HepG2 (cell line): ENCODE measurements at regions not wholly inside any gene's neighbourhood (a gene's known extent, or its start where the extent isn't known, plus 50 kb on each side); places are given as distances from the start of the nearest gene placed in this dataset.
A peak's percentile ranks its signal among the peaks of the same experiment; 100 is the strongest.

Experiments used
- ATAC-seq: fragments of 200-7000 bp; cut with Tn5 transposase; 3 replicates; pipeline ENCODE4 v1.9.1; 2020; ENCODE audit warnings: mild to moderate bottlenecking, moderate library complexity
- BruUV-seq: library from RNA; stranded (reverse); fragments of 400-500 nt; replicated peaks from 2 replicates; lab custom pipeline; 2021; lab: Mats Ljungman, UMichigan
- CTCF ChIA-PET: fragments of 300-600 bp; formaldehyde crosslinking; extraction: SDS; loops from one replicate; lab custom pipeline; 2021; ENCODE audit warnings: low total read pairs, inconsistent platforms, low intra/inter-chr PET ratio; lab: Yijun Ruan, JAX
- POLR2A ChIA-PET: fragments of 350-600 bp; sonication (Branson Sonifier 250); formaldehyde crosslinking; loops from one replicate; lab custom pipeline; 2020; ENCODE audit warnings: antibody characterized with exemption, inconsistent platforms; lab: Yijun Ruan, JAX
- DNase-seq: peaks from one replicate; pipeline ENCODE4 v3.0.0-alpha.2; 2015; ENCODE audit warnings: low spot score
- FAIRE-seq: peaks from 3 replicates; lab custom pipeline; 2011; peaks lifted over from hg19 to GRCh38; lab: Jason Lieb, UNC
- H2AFZ ChIP-seq: one replicate; pipeline ENCODE4 v1.6.1; 2011; ENCODE audit warnings: low read length, inconsistent platforms
- H3K27ac ChIP-seq: fragments of 300-600 bp; 3 replicates; pipeline ENCODE4 v1.8.0; 2011; ENCODE audit warnings: mixed run types, mild to moderate bottlenecking, mixed read lengths, low read length, inconsistent platforms; ENCODE audit not compliant: insufficient read depth; ENCODE audit errors: extremely low read length
- H3K27me3 ChIP-seq, 2 experiments: fragments of 200-600 bp in 1 of 2; 2 replicates in 1 of 2; 3 replicates in 1 of 2; pipeline versions ENCODE4 v1.6.0 to v1.8.0; 2011; ENCODE audit warnings: low read length in 2 of 2, mild to moderate bottlenecking in 2 of 2, moderate library complexity in 2 of 2, inconsistent platforms in 1 of 2; ENCODE audit not compliant: insufficient read depth in 2 of 2, control insufficient read depth in 1 of 2
- H3K36me3 ChIP-seq, 2 experiments: fragments of 200-600 bp in 1 of 2; replicated peaks in 1 of 2; 2 replicates in 1 of 2; 3 replicates in 1 of 2; pipeline versions ENCODE4 v1.5.1 to v1.8.0; 2011; ENCODE audit warnings: low read length in 2 of 2, inconsistent platforms in 1 of 2; ENCODE audit not compliant: insufficient read depth in 2 of 2, control insufficient read depth in 1 of 2
- H3K4me1 ChIP-seq: 2 replicates; pipeline ENCODE4 v1.5.1; 2012; ENCODE audit warnings: low read length, inconsistent platforms; ENCODE audit not compliant: insufficient read depth
- H3K4me2 ChIP-seq: 2 replicates; pipeline ENCODE4 v1.6.0; 2011; ENCODE audit warnings: low read depth, low read length, inconsistent platforms
- H3K4me3 ChIP-seq, 3 experiments: fragments of 200-600 bp in 1 of 3; sonication (generic), shearing (Covaris generic) in 1 of 3; replicated peaks in 1 of 3; 2 replicates each; pipeline ENCODE4 v1.5.1; 2011 to 2016; ENCODE audit warnings: low read length in 3 of 3, inconsistent platforms in 2 of 3, low read depth in 2 of 3, mild to moderate bottlenecking in 2 of 3, control low read depth in 1 of 3, mixed read lengths in 1 of 3; ENCODE audit not compliant: insufficient read depth in 1 of 3
- H3K79me2 ChIP-seq: one replicate; pipeline ENCODE4 v1.6.1; 2011; ENCODE audit warnings: low read length, inconsistent platforms; ENCODE audit not compliant: insufficient read depth
- H3K9ac ChIP-seq: 2 replicates; pipeline ENCODE4 v1.6.0; 2011; ENCODE audit warnings: mild to moderate bottlenecking, low read depth, low read length, inconsistent platforms; ENCODE audit not compliant: insufficient read depth
- H3K9me3 ChIP-seq: 2 replicates; pipeline ENCODE4 v1.5.1; 2012; ENCODE audit warnings: mild to moderate bottlenecking, low read length
- H4K20me1 ChIP-seq: 2 replicates; pipeline ENCODE4 v1.6.0; 2011; ENCODE audit warnings: inconsistent platforms, mild to moderate bottlenecking, low read length, moderate library complexity; ENCODE audit not compliant: insufficient read depth
- HDAC2 ChIP-seq: sonication (generic); formaldehyde crosslinking; IDR thresholded peaks from 2 replicates; pipeline ENCODE4 v1.4.0; 2020; ENCODE audit warnings: missing genetic modification reagents
- HMG20A ChIP-seq: IDR thresholded peaks from 2 replicates; pipeline ENCODE4 v1.6.1; 2016; ENCODE audit warnings: borderline replicate concordance
- MIER2 ChIP-seq: IDR thresholded peaks from 2 replicates; pipeline ENCODE4 v1.6.1; 2016; ENCODE audit warnings: missing biosample characterization, missing genetic modification reagents
- TBX3 ChIP-seq: fragments of 450-650 bp; IDR thresholded peaks from 2 replicates; pipeline ENCODE4 v1.6.1; 2017; ENCODE audit warnings: antibody characterized with exemption, mild to moderate bottlenecking, inconsistent platforms, borderline replicate concordance
- TCF7L2 ChIP-seq: IDR thresholded peaks from 2 replicates; pipeline ENCODE4 v1.6.1; 2011; ENCODE audit warnings: mild to moderate bottlenecking, low read depth, low read length, moderate library complexity
- ZBTB42 ChIP-seq: sonication (generic); formaldehyde crosslinking; IDR thresholded peaks from 2 replicates; pipeline ENCODE4 v1.5.0; 2020; ENCODE audit warnings: mild to moderate bottlenecking, missing genetic modification reagents
- ZBTB7B ChIP-seq: sonication (generic); formaldehyde crosslinking; IDR thresholded peaks from 2 replicates; pipeline ENCODE4 v1.4.0; 2020; ENCODE audit warnings: missing genetic modification reagents
- ZNF382 ChIP-seq: sonication (generic); formaldehyde crosslinking; IDR thresholded peaks from 2 replicates; pipeline ENCODE4 v1.5.0; 2020; ENCODE audit warnings: missing genetic modification reagents, mild to moderate bottlenecking, borderline replicate concordance
- ZNF446 ChIP-seq: sonication (generic); formaldehyde crosslinking; IDR thresholded peaks from 2 replicates; pipeline ENCODE4 v1.5.0; 2020; ENCODE audit warnings: mild to moderate bottlenecking, missing genetic modification reagents
- ZNF570 ChIP-seq: sonication (generic); formaldehyde crosslinking; IDR thresholded peaks from 2 replicates; pipeline ENCODE4 v1.4.0; 2020; ENCODE audit warnings: mild to moderate bottlenecking, missing genetic modification reagents, borderline replicate concordance
- WGBS: methylation state at CpG from one replicate; pipeline ENCODE4 v1.1.6; 2017; ENCODE audit warnings: low lambda C conversion rate; 5-methylcytosine and 5-hydroxymethylcytosine counted together
- in situ Hi-C: cut with HindIII; loops from 2 replicates; pipeline ENCODE4 v1.10.0; 2017; ENCODE audit warnings: low pct_unique_long_range_greater_than_20kb; ENCODE audit not compliant: extremely low pct_ligation_motif_present
- intact Hi-C: fragments of 100-400 bp; cut with micrococcal nuclease; formaldehyde crosslinking; loops from one replicate; pipeline ENCODE4 v1.10.0; 2022; ENCODE audit not compliant: unreplicated experiment
- TF ChIP-seq, protein P1 (sequence below): sonication (generic); formaldehyde crosslinking; IDR thresholded peaks from 2 replicates; pipeline ENCODE4 v1.5.0; 2020; ENCODE audit warnings: mild to moderate bottlenecking, missing genetic modification reagents, moderate library complexity
- TF ChIP-seq, protein P2 (sequence below): sonication (generic); formaldehyde crosslinking; IDR thresholded peaks from 2 replicates; pipeline ENCODE4 v1.4.0; 2020; ENCODE audit warnings: mild to moderate bottlenecking, missing genetic modification reagents
- TF ChIP-seq, protein P3 (sequence below): sonication (generic); formaldehyde crosslinking; IDR thresholded peaks from 2 replicates; pipeline ENCODE4 v1.5.0; 2020; ENCODE audit warnings: mild to moderate bottlenecking, missing genetic modification reagents

DNA sequence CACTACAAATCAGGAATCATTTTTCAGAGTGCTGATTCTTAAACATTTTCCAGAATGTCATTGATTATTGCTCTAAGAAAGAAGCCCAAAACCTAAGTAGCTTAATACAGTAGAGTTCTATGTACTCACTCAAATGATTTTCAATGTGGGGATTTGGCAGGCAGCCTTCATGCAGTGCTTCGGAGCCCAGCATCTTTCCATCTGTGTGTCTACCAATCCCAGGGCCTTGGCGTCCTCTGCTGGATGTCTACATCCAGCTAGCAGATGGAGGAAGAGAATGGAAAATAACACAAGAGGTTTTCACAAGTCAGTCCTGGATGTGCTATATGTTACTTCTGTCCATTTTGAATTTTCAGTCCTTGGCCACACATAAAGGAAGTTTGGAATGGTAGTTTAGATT, 151.8 kb downstream of the RDH14 start:
- in situ Hi-C loops = no loop called here
- DNase-seq (no peak), ATAC-seq (no peak)
- no peaks in the 10 kb centered on the region for H3K4me1 ChIP-seq
- POLR2A ChIA-PET = no interaction called here
- 30% methylated on average over 2 of the region's 2 CpGs for WGBS
- TF ChIP-seq, protein P1, sequence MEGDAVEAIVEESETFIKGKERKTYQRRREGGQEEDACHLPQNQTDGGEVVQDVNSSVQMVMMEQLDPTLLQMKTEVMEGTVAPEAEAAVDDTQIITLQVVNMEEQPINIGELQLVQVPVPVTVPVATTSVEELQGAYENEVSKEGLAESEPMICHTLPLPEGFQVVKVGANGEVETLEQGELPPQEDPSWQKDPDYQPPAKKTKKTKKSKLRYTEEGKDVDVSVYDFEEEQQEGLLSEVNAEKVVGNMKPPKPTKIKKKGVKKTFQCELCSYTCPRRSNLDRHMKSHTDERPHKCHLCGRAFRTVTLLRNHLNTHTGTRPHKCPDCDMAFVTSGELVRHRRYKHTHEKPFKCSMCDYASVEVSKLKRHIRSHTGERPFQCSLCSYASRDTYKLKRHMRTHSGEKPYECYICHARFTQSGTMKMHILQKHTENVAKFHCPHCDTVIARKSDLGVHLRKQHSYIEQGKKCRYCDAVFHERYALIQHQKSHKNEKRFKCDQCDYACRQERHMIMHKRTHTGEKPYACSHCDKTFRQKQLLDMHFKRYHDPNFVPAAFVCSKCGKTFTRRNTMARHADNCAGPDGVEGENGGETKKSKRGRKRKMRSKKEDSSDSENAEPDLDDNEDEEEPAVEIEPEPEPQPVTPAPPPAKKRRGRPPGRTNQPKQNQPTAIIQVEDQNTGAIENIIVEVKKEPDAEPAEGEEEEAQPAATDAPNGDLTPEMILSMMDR (CRISPR knock-in tag) = 0 out of 2 replicates have a peak, but pooled peaks have one; percentile 8
- no peak for TF ChIP-seq ZNF446 (CRISPR knock-in tag)
- TF ChIP-seq, all 625 proteins: peak for 1
- intact Hi-C loops = no loop called here
- Histone ChIP-seq H3K4me2 (no peak overlapping the region), H3K36me3 (no peaks in the 10 kb centered on the region), H2AFZ (no peak overlapping the region), H3K27ac (no peak overlapping the region), H3K9me3 (no peaks in the 10 kb centered on the region), H4K20me1 (no peaks in the 10 kb centered on the region), H3K27me3 (no peaks in the 10 kb centered on the region), H3K4me3 (no peak overlapping the region), H3K9ac (no peak overlapping the region), H3K79me2 (no peaks in the 10 kb centered on the region)
- CTCF ChIA-PET = no interaction called here
- FAIRE-seq = no peak
- no TSS peak for BruUV-seq

DNA sequence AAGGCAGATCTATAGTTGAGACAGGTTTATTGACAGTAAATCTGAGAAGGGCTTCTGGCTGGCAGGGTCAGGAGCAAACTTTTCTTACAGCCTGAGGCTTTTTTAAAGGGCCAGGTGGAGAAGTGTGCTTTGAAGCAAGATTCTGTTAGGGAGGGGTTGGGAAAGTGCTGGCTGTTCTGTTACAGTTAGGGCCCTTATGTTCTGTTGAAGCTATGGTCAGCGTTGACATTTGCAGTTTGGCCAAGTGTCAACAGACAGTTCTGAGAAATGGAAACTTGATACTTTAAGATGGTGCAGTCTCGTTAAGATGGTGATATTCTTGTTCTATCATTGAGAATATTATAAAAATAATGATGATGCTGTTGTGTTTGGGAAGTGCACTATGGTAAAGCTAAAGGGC, 154.2 kb downstream of the RDH14 start:
- Histone ChIP-seq H3K27ac (no peak overlapping the region), H3K4me3 (no peak overlapping the region), H3K79me2 (no peaks in the 10 kb centered on the region), H3K9ac (no peak overlapping the region), H3K9me3 (no peaks in the 10 kb centered on the region), H3K36me3 (no peaks in the 10 kb centered on the region), H3K4me1 (no peaks in the 10 kb centered on the region), H2AFZ (no peak overlapping the region), H4K20me1 (no peaks in the 10 kb centered on the region), H3K27me3 (no peaks in the 10 kb centered on the region), H3K4me2 (no peak overlapping the region)
- ChIA-PET CTCF (no interaction called here), POLR2A (no interaction called here)
- 2% methylated on average over 2 of the region's 2 CpGs for WGBS
- in situ Hi-C loops = no loop called here
- no peak for DNase-seq
- no peak for ATAC-seq
- BruUV-seq = no TSS peak
- no peak for TF ChIP-seq HMG20A
- no peak for TF ChIP-seq TBX3
- TF ChIP-seq TCF7L2 = no peak
- no peak for TF ChIP-seq ZBTB7B
- no peak for TF ChIP-seq ZNF382 (CRISPR knock-in tag)
- TF ChIP-seq, protein P2, sequence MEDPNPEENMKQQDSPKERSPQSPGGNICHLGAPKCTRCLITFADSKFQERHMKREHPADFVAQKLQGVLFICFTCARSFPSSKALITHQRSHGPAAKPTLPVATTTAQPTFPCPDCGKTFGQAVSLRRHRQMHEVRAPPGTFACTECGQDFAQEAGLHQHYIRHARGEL = no peak
- no peak for TF ChIP-seq ZNF570 (CRISPR knock-in tag)
- no peak for TF ChIP-seq ZBTB42 (CRISPR knock-in tag)
- TF ChIP-seq, protein P3, sequence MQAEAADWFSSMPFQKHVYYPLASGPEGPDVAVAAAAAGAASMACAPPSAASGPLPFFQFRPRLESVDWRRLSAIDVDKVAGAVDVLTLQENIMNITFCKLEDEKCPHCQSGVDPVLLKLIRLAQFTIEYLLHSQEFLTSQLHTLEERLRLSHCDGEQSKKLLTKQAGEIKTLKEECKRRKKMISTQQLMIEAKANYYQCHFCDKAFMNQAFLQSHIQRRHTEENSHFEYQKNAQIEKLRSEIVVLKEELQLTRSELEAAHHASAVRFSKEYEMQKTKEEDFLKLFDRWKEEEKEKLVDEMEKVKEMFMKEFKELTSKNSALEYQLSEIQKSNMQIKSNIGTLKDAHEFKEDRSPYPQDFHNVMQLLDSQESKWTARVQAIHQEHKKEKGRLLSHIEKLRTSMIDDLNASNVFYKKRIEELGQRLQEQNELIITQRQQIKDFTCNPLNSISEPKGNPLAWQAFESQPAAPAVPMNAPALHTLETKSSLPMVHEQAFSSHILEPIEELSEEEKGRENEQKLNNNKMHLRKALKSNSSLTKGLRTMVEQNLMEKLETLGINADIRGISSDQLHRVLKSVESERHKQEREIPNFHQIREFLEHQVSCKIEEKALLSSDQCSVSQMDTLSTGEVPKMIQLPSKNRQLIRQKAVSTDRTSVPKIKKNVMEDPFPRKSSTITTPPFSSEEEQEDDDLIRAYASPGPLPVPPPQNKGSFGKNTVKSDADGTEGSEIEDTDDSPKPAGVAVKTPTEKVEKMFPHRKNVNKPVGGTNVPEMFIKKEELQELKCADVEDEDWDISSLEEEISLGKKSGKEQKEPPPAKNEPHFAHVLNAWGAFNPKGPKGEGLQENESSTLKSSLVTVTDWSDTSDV = no peak
- no peak for TF ChIP-seq HDAC2
- no peak for TF ChIP-seq MIER2 (CRISPR knock-in tag)
- intact Hi-C loops = no loop called here
- no peak for FAIRE-seq
